HUDEP-2 (cell line): ENCODE measurements at regions not wholly inside any gene's neighbourhood (a gene's known extent, or its start where the extent isn't known, plus 50 kb on each side); places are given as distances from the start of the nearest gene placed in this dataset.

Experiments
- DNase-seq, 76 experiments: peaks; one replicate each; lab custom pipeline; 2025; ENCODE audit not compliant: unreplicated experiment in 76 of 76; lab: John Stamatoyannopoulos, UW

- DNase-seq, result no peak
These were observed 151.7 kb upstream of the TAC1 start for GRCh38 chr7:97580205-97580604.

GRCh38 chr7:97595439-97595838 is 136.4 kb upstream of the TAC1 start:
- DNase-seq, result no peak

DNA sequence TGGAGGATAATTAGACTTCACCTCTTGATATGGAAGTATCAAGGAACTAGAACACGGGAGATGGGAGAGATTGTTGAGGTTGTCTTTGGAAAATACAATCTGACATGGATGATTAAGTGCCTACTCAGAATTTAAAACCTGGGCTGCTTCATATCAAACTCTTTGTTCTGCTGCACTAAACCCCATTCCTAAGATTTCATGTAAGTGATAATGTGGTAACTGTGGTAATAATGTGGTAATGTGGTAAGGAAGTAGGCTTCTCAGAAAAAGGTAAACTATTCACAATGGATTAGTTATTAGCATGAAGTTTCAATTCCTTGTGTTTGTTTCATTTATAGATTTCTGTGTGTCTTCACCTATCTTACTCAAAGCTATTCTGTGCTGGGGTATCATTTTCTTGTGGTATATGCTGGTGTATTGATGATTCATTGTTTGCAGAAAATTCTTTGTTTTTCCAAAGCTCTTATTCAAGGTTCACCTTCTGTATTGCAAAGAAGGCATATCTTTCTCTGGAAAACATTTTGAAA is 129.9 kb upstream of the TAC1 start:
- DNase-seq, result no peak

DNA sequence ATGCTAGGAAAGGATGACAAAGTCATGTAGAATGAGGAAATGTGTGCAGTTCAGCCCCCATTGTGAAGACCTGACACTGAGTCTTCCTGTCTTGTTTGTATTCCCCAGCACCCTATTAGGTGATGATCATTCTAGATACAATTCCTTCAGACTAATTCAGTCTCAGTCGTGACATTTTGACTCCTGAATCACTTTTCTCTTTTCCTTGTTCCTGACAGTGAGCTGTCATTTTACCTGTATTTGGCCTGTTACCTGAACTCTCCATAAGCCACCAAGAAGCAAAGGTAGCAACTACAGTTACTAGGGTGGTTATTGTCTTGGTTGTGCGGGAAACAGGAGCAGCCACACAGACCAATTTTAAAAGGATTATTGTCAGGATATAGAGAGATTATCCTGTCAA is 111.4 kb upstream of the TAC1 start:
- no peak for DNase-seq

GRCh38 chr7:97623333-97623732 is 108.6 kb upstream of the TAC1 start:
- DNase-seq, result no peak

- no peak for DNase-seq
These were observed 101.8 kb upstream of the TAC1 start for GRCh38 chr7:97630116-97630515.

DNA sequence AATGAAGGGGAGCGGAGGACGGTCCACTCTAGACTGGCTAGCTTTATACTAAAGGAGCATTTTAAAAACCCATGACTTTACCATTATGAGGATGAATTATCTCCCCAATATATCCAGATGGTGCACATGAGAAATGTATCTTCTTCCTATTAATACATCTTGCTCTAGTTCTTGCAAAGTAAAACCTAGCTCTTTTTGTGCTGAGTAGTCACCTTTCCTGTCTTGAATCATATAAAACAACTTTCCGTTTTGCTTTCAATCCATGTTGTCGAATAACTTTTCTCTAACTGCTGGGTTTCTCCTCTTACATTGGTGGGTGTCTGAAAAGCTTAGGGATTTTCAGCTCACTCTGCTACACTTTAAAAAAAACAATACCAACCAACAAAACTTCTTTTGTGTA is 96.3 kb upstream of the TAC1 start:
- no peak for DNase-seq

DNA sequence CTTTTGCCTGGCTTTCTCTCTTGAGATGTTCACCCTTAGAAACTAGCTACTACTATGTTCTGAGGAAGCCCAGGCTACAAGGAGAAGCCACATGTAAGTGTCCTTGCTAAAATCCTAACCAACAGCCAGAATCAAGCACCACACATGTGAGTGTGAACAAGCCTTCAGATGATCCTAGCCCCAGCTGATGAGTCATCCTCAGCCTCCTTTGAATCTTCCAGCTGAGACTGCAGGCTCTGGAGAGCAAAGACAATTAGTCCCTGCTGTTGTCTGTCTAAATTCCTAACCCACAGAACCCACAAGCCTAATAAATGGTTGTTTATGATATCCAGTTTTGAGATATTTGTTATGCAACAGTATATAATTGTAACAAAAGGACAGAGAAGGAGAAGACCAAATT is 92.8 kb upstream of the TAC1 start:
- DNase-seq, result no peak

DNA sequence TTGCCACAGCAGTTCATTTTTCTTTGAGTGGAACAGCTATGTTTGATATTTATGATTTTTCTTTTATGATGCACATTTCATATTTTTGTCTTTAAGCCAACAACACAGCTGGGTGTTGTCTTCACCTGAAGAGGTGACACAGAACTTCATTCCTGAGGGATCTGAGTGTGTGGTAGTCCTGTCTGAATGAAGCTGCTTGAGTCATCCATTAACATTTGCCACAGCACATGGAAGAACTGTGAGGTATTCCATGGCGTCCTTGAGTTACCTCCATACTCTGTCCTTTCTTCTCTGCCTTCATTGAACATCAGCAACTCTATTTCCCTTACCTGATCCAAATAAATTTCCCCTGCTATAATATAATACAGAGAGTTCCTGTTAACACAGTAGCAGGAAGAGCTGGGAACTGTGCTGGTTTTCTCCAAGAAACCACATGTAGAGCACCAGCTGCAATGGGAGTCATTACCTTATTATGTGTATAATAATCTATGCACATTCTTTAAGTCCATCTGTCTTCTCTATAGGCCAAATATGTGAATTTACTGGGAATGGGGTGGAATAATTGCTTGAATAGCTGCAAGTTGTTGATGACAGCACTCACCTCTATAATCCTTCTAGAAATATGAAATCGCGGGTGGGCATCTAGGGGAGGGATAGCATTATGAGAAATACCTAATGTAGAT is 72.4 kb upstream of the TAC1 start:
- no peak for DNase-seq

DNA sequence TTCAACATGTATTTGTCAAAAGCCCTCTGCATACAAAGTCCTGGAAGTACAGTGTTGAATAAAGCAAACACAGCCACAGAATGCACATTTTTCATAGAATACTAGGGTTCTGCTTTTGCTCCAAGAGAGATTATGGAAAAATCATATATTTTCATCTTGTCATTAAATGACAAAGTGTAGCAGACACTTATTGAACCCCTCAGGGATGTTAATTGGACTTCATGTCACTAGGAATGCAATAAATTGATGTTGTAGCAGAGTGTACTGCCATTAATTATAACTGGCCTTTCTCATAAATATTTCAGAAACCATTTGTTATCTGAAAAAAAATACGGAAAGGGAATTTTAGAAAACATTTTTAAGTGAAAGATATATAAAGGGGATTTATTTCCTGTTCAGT is 64.5 kb upstream of the TAC1 start:
- DNase-seq, result no peak

DNA sequence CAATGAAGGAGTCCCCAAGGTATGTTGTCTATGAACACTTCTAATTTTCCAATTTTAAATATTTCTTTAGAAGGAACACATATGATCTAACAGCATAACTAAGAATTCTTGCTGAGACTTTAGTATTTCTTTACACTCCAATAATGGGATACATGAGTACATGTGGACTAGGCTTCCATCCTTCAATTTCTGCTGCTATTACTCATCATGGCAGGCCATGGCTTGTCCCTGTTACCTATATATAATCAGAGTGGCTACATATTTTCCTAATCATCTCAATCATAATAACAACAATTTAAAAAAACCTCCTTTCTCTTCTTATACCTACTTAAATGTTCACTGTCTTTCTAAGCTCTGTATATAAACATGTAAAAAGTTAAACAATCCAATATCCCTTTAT is 60.3 kb upstream of the TAC1 start:
- no peak for DNase-seq

- DNase-seq, result no peak
These were observed 51.3 kb upstream of the TAC1 start for GRCh38 chr7:97680622-97681021.
